K562 (cell line): ENCODE measurements at regions not wholly inside any gene's neighbourhood (a gene's known extent, or its start where the extent isn't known, plus 50 kb on each side); places are given as distances from the start of the nearest gene placed in this dataset.

ENCODE experiments used
- ATAC-seq: fragments of 200-7000 bp; cut with Tn5 transposase; 3 replicates; pipeline ENCODE4 v1.9.1; 2020; ENCODE audit warnings: moderate library complexity
- BruUV-seq: library from RNA; stranded (reverse); fragments of 400-500 nt; replicated peaks from 2 replicates; lab custom pipeline; 2021; lab: Mats Ljungman, UMichigan
- CTCF ChIA-PET: fragments of 300-600 bp; formaldehyde crosslinking; extraction: SDS; loops from one replicate; lab custom pipeline; 2021; ENCODE audit warnings: low intra/inter-chr PET ratio; lab: Yijun Ruan, JAX
- POLR2A ChIA-PET: fragments of 300-600, 350-650 bp; sonication (Branson Sonifier 250); formaldehyde crosslinking; extraction: SDS; loops from one replicate; lab custom pipeline; 2021; ENCODE audit warnings: antibody characterized with exemption, inconsistent platforms; lab: Yijun Ruan, JAX
- DNase-seq, 4 experiments: peaks; one replicate each; pipeline versions ENCODE4 v3.0.0 to v3.0.0-alpha.2; 2011 to 2018; ENCODE audit warnings: low spot score in 3 of 4, mixed read lengths in 3 of 4; ENCODE audit errors: extremely low read depth in 1 of 4
- FAIRE-seq: peaks from 2 replicates; lab custom pipeline; 2011; peaks lifted over from hg19 to GRCh38; lab: Jason Lieb, UNC
- H2AFZ ChIP-seq: 2 replicates; pipeline ENCODE4 v1.6.0; 2011; ENCODE audit warnings: low read depth, low read length, control low read depth, inconsistent platforms
- H3K27ac ChIP-seq: fragments of 200-600 bp; 3 replicates; pipeline ENCODE4 v1.8.0; 2011; ENCODE audit warnings: low read depth, mild to moderate bottlenecking, control low read depth, inconsistent platforms, low read length, moderate library complexity, mixed read lengths; ENCODE audit errors: extremely low read depth
- H3K27me3 ChIP-seq, 2 experiments: fragments of 300-600 bp in 1 of 2; 2 replicates in 1 of 2; 3 replicates in 1 of 2; pipeline versions ENCODE4 v1.6.0 to v1.8.0; 2011; ENCODE audit warnings: inconsistent platforms in 2 of 2, low read length in 2 of 2, mild to moderate bottlenecking in 1 of 2, mixed read lengths in 1 of 2, moderate library complexity in 1 of 2; ENCODE audit not compliant: control insufficient read depth in 2 of 2, insufficient read depth in 2 of 2
- H3K36me3 ChIP-seq: fragments of 300-600 bp; 3 replicates; pipeline ENCODE4 v1.8.0; 2011; ENCODE audit warnings: mild to moderate bottlenecking, low read length, inconsistent platforms; ENCODE audit not compliant: control insufficient read depth, insufficient read depth
- H3K4me1 ChIP-seq, 2 experiments: fragments of 200-600 bp in 1 of 2; replicated peaks in 1 of 2; 2 replicates in 1 of 2; 3 replicates in 1 of 2; pipeline versions ENCODE4 v1.5.1 to v1.8.0; 2011; ENCODE audit warnings: inconsistent platforms in 2 of 2, low read length in 2 of 2, mild to moderate bottlenecking in 1 of 2, mixed read lengths in 1 of 2, moderate library complexity in 1 of 2; ENCODE audit not compliant: control insufficient read depth in 2 of 2, insufficient read depth in 2 of 2
- H3K4me2 ChIP-seq: 2 replicates; pipeline ENCODE4 v1.6.1; 2011; ENCODE audit warnings: low read length, control low read depth, inconsistent platforms, mixed read lengths; ENCODE audit not compliant: insufficient read depth
- H3K4me3 ChIP-seq: fragments of 200-600 bp; sonication (generic), shearing (Covaris generic); 2 replicates; pipeline ENCODE4 v1.5.1; 2016; ENCODE audit warnings: control low read depth, inconsistent platforms
- H3K79me2 ChIP-seq: fragments of 200-600 bp; 3 replicates; pipeline ENCODE4 v1.8.0; 2011; ENCODE audit warnings: low read length, inconsistent platforms; ENCODE audit not compliant: control insufficient read depth, insufficient read depth
- H3K9ac ChIP-seq, 2 experiments: 2 replicates each; pipeline versions ENCODE4 v1.6.0 to v1.6.1; 2011; ENCODE audit warnings: low read depth in 2 of 2, low read length in 2 of 2, control low read depth in 1 of 2, inconsistent platforms in 1 of 2, mild to moderate bottlenecking in 1 of 2, mixed read lengths in 1 of 2; ENCODE audit not compliant: insufficient read depth in 1 of 2
- H3K9me1 ChIP-seq: one replicate; pipeline ENCODE4 v1.6.0; 2011; ENCODE audit warnings: inconsistent platforms, mild to moderate bottlenecking, low read length, moderate library complexity; ENCODE audit not compliant: control insufficient read depth, insufficient read depth
- H3K9me3 ChIP-seq: replicated peaks from 2 replicates; pipeline ENCODE4 v1.5.1; 2011; ENCODE audit warnings: low read depth, low read length, inconsistent platforms; ENCODE audit not compliant: control insufficient read depth, insufficient read depth
- H4K20me1 ChIP-seq: replicated peaks from 2 replicates; pipeline ENCODE4 v1.6.1; 2011; ENCODE audit warnings: low read length, inconsistent platforms, mixed read lengths; ENCODE audit not compliant: control insufficient read depth, insufficient read depth
- CHD1 ChIP-seq: fragments of 200-600 bp; sonication (generic); IDR thresholded peaks from one replicate; pipeline ENCODE4 v1.6.1; 2012; ENCODE audit warnings: mild to moderate bottlenecking, moderate library complexity, low read length, inconsistent platforms
- CSDE1 ChIP-seq, 2 experiments: fragments of 450-650 bp; IDR thresholded peaks; 2 replicates each; pipeline ENCODE4 v1.6.1; 2016; ENCODE audit warnings: mild to moderate bottlenecking in 1 of 2
- DIDO1 ChIP-seq: fragments of 450-650 bp; IDR thresholded peaks from 2 replicates; pipeline ENCODE4 v1.6.1; 2016; ENCODE audit warnings: low read depth, missing biosample characterization, missing genetic modification characterization
- GATAD2B ChIP-seq: fragments of 450-650 bp; IDR thresholded peaks from 2 replicates; pipeline ENCODE4 v1.6.1; 2017; ENCODE audit warnings: mild to moderate bottlenecking, borderline replicate concordance
- JUNB ChIP-seq: fragments of 450-650 bp; formaldehyde crosslinking; conservative IDR thresholded peaks from 2 replicates; pipeline ENCODE4 v1.4.0; 2020; ENCODE audit warnings: mild to moderate bottlenecking
- MEIS2 ChIP-seq: fragments of 450-650 bp; IDR thresholded peaks from 2 replicates; pipeline ENCODE4 v1.6.1; 2014; ENCODE audit warnings: mild to moderate bottlenecking; ENCODE audit not compliant: partially characterized antibody
- NFXL1 ChIP-seq: fragments of 450-650 bp; formaldehyde crosslinking; IDR thresholded peaks from 2 replicates; pipeline ENCODE4 v1.4.0; 2021; ENCODE audit warnings: mild to moderate bottlenecking
- NR4A1 ChIP-seq, 2 experiments: fragments of 250-450 bp in 1 of 2; fragments of 450-650 bp in 1 of 2; sonication (Bioruptor Pico) in 1 of 2; IDR thresholded peaks; 2 replicates each; pipeline versions ENCODE4 v1.4.0 to v1.6.1; 2016 to 2020; ENCODE audit warnings: mild to moderate bottlenecking in 2 of 2, missing compliant biosample characterization in 1 of 2, missing genetic modification characterization in 1 of 2, moderate library complexity in 1 of 2
- POLR3A ChIP-seq: IDR thresholded peaks from 2 replicates; pipeline ENCODE4 v1.6.1; 2011; ENCODE audit warnings: borderline replicate concordance, mild to moderate bottlenecking, moderate library complexity; ENCODE audit not compliant: insufficient read length, insufficient read depth; ENCODE audit errors: extremely low read depth
- RBM25 ChIP-seq: fragments of 200-400 bp; formaldehyde crosslinking; IDR thresholded peaks from 2 replicates; pipeline ENCODE4 v1.6.1; 2018; ENCODE audit warnings: low read length, low read depth, moderate library complexity; ENCODE audit not compliant: severe bottlenecking
- TAF1 ChIP-seq: IDR thresholded peaks from 2 replicates; pipeline ENCODE4 v1.6.1; 2011; ENCODE audit warnings: mild to moderate bottlenecking, low read length, moderate library complexity; ENCODE audit not compliant: insufficient read depth, control insufficient read depth, severe bottlenecking; ENCODE audit errors: extremely low read depth
- TARDBP ChIP-seq: fragments of 450-650 bp; IDR thresholded peaks from 2 replicates; pipeline ENCODE4 v1.6.1; 2016
- TCF15 ChIP-seq: fragments of 250-450 bp; sonication (Bioruptor Pico); IDR thresholded peaks from 2 replicates; pipeline ENCODE4 v1.8.0; 2022; ENCODE audit warnings: moderate library complexity, mild to moderate bottlenecking, inconsistent platforms
- TEAD4 ChIP-seq, 2 experiments: sonication (generic) in 1 of 2; formaldehyde crosslinking in 1 of 2; IDR thresholded peaks; 2 replicates each; pipeline versions ENCODE4 v1.6.1 to v1.8.0; 2012 to 2022; ENCODE audit warnings: borderline replicate concordance in 1 of 2, inconsistent platforms in 1 of 2, low read length in 1 of 2, mild to moderate bottlenecking in 1 of 2, missing genetic modification reagents in 1 of 2
- ZNF766 ChIP-seq: fragments of 200-800 bp; sonication (Bioruptor generic); conservative IDR thresholded peaks from 2 replicates; pipeline ENCODE4 v1.6.1; 2016; ENCODE audit warnings: missing genetic modification characterization, missing compliant biosample characterization
- ZZZ3 ChIP-seq: fragments of 450-650 bp; IDR thresholded peaks from 2 replicates; pipeline ENCODE4 v1.6.1; 2016; ENCODE audit warnings: antibody characterized with exemption, mild to moderate bottlenecking, moderate library complexity
- WGBS: fragments of 100-300 bp; shearing (Covaris generic); methylation state at CpG from one replicate; pipeline ENCODE4 v1.1.6; 2016; ENCODE audit warnings: low coverage, mixed read lengths; ENCODE audit not compliant: insufficient coverage; ENCODE audit errors: missing lambda C conversion rate; 5-methylcytosine and 5-hydroxymethylcytosine counted together
- in situ Hi-C: fragments of 300-500 bp; cut with MboI; formaldehyde crosslinking; loops from 4 replicates; pipeline ENCODE4 v1.15.0; 2018; ENCODE audit warnings: inconsistent platforms, mixed read lengths
- intact Hi-C: fragments of 100-400 bp; cut with micrococcal nuclease; formaldehyde crosslinking; loops from 2 replicates; pipeline ENCODE4 v1.14.2; 2022

- ATAC-seq = no peak
- intact Hi-C loops (no loop called here), in situ Hi-C loops (no loop called here)
- no TSS peak for BruUV-seq
- H2AFZ ChIP-seq = no peak overlapping the region
- ChIA-PET POLR2A (no interaction called here), CTCF (no interaction called here)
- no peak overlapping the region for H3K4me2 ChIP-seq
- DNase-seq = no peak
- no peaks in the 10 kb centered on the region for H3K9me3 ChIP-seq
- H4K20me1 ChIP-seq = no peaks in the 10 kb centered on the region
- no peak for TF ChIP-seq ZNF766 (CRISPR knock-in tag)
- TF ChIP-seq MEIS2 = no peak
- TF ChIP-seq NFXL1 = no peak
- TF ChIP-seq CHD1 = no peak
- no peak for TF ChIP-seq DIDO1 (tag)
- no peak for TF ChIP-seq TCF15 (CRISPR knock-in tag)
- TF ChIP-seq ZZZ3 = no peak
- no peak for TF ChIP-seq JUNB (CRISPR knock-in tag)
- TF ChIP-seq RBM25 = no peak
- no peak for TF ChIP-seq CSDE1 (IDR thresholded peaks at IDR 0.05)
- TF ChIP-seq TEAD4 (IDR thresholded peaks at IDR 0.05; ENCODE audit: low read length) = no peak
- no peak for TF ChIP-seq TEAD4 (CRISPR knock-in tag; IDR thresholded peaks at IDR 0.05; ENCODE audit: borderline replicate concordance)
- no peak for TF ChIP-seq TARDBP
- no peak for TF ChIP-seq NR4A1 (CRISPR knock-in tag; IDR thresholded peaks at IDR 0.05)
- no peak for TF ChIP-seq NR4A1 (tag; IDR thresholded peaks at IDR 0.05)
- TF ChIP-seq GATAD2B = no peak
- no peak for TF ChIP-seq POLR3A
- no peak for TF ChIP-seq TAF1
- H3K27me3 ChIP-seq = no peaks in the 10 kb centered on the region; a peak in 1 of 5 replicates
- H3K9me1 ChIP-seq = no peaks in the 10 kb centered on the region
- no peak for FAIRE-seq
- H3K4me1 ChIP-seq = no peaks in the 10 kb centered on the region
- WGBS = 0% methylated on average over 10 of the region's 17 CpGs
- no peak overlapping the region for H3K4me3 ChIP-seq
- no peaks in the 10 kb centered on the region for H3K79me2 ChIP-seq
- H3K27ac ChIP-seq = no peak overlapping the region
- H3K9ac ChIP-seq = no peak overlapping the region
- no peaks in the 10 kb centered on the region for H3K36me3 ChIP-seq
These were observed 1275.9 kb downstream of the BRD1 start for GRCh38 chr22:48551716-48552268.
